ENCODE measurements at regions not wholly inside any gene's neighbourhood (a gene's known extent, or its start where the extent isn't known, plus 50 kb on each side); places are given as distances from the start of the nearest gene placed in this dataset.

DNA sequence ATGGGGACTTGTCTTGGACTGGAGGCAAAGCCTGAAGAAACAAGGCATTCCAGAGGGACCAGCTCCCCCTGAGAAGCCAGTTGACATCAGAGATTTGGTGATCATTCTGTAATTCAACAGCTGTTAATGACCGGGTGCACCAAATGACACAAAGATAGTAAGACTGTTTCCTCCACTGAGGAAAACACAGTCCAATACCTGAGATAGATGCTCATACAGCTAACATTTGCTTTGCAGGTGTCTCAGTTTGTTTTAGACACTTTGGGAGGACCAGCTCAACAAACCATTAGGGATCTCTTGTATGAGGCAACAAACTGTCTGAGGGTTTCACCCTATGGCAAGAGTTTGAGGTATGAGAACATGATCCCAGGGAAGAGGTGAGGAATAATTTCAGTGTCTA, 237.2 kb upstream of the PLET1 start:
- DNase-seq (ENCODE audit: low read depth) = no peak
- no peak overlapping the region for H3K4me3 ChIP-seq (ENCODE audit: control insufficient read depth, low read depth, low read length)
- TF ChIP-seq, protein P1, sequence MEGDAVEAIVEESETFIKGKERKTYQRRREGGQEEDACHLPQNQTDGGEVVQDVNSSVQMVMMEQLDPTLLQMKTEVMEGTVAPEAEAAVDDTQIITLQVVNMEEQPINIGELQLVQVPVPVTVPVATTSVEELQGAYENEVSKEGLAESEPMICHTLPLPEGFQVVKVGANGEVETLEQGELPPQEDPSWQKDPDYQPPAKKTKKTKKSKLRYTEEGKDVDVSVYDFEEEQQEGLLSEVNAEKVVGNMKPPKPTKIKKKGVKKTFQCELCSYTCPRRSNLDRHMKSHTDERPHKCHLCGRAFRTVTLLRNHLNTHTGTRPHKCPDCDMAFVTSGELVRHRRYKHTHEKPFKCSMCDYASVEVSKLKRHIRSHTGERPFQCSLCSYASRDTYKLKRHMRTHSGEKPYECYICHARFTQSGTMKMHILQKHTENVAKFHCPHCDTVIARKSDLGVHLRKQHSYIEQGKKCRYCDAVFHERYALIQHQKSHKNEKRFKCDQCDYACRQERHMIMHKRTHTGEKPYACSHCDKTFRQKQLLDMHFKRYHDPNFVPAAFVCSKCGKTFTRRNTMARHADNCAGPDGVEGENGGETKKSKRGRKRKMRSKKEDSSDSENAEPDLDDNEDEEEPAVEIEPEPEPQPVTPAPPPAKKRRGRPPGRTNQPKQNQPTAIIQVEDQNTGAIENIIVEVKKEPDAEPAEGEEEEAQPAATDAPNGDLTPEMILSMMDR (conservative IDR thresholded peaks at IDR 0.05; ENCODE audit: control insufficient read depth, insufficient read depth, low read depth, low read length) = no peak

DNA sequence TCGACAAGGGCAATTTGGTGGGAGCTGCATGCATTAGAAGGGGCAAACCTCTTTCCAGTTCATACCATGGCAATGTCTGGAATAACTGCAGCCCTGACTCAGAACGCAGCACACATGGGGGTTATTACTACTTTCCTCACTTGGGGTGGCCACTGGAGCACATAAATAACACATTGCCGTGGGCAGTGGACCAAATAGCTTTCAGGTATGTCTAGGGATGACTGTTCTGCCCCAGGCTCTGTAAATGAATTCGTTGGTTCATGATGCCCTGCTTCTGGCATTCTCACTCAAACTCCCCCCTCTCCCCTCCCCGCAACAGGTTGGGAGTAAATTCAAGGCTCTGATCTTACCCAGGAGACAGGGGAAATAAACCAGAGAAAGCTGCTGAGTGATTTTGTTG, 238.0 kb upstream of the PLET1 start:
- TF ChIP-seq, protein P1 (conservative IDR thresholded peaks at IDR 0.05; ENCODE audit: control insufficient read depth, insufficient read depth, low read depth, low read length) = no peak
- H3K4me3 ChIP-seq (ENCODE audit: control insufficient read depth, low read depth, low read length) = no peak overlapping the region
- DNase-seq (ENCODE audit: low read depth) = no peak

DNA sequence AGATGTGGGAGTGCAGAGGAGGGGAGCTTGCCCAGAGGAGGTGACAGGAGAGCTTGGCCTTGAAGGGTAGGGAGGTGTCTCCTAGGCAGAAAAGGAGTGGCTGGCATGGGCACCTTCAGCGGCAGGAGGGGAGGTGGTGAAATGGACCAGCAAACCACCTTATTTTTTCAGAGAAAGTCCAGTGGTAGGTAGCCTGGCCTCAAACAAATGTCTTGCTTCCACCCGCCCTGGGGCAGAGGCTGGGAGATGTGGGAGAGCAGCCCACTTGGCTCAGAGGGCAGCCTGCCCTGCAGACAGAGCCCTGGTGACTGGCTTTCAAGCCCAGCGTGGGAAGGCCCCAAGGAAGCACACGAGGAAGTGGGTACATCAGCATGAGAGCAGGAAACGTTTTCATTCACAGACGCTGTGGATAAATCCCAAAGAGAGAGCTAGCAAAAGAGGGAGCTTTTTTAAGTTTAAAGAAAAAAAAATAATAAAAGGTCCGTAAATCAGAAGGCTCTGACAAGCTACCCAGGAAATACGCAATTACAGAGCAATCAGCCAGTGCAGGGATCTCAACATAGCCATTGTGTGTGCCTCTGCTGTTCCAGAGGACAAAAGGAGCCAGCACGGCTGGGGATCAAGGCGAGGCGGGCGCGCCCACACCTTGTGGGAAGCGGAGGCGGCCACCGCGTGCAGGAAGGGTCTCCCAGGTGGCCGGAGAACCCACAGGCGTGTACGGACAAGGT, 238.7 kb upstream of the PLET1 start:
- TF ChIP-seq, protein P1 (conservative IDR thresholded peaks at IDR 0.05; ENCODE audit: control insufficient read depth, insufficient read depth, low read depth, low read length) = no peak
- DNase-seq (ENCODE audit: low read depth) = no peak
- H3K4me3 ChIP-seq (ENCODE audit: control insufficient read depth, low read depth, low read length) = no peak overlapping the region

DNA sequence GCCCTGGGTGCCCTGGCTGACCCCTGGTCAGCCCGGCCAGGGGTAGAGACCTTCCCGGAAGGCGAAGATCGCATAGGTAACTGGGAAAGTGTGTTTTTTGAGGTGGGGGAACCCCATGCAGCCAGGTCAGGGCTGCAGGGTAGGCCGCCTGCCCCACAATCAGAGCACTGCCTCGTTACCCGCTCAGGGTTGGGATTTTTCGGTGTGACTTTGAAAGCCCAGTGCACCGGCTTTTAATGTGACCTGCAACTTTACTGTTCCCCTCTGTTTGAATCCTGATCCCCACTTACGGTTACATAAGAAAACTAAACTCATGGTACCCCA, 239.2 kb upstream of the PLET1 start:
- no peak for DNase-seq (ENCODE audit: low read depth)
- H3K4me3 ChIP-seq (ENCODE audit: control insufficient read depth, low read depth, low read length) = no peak overlapping the region
- TF ChIP-seq, protein P1 (conservative IDR thresholded peaks at IDR 0.05; ENCODE audit: control insufficient read depth, insufficient read depth, low read depth, low read length) = no peak

DNA sequence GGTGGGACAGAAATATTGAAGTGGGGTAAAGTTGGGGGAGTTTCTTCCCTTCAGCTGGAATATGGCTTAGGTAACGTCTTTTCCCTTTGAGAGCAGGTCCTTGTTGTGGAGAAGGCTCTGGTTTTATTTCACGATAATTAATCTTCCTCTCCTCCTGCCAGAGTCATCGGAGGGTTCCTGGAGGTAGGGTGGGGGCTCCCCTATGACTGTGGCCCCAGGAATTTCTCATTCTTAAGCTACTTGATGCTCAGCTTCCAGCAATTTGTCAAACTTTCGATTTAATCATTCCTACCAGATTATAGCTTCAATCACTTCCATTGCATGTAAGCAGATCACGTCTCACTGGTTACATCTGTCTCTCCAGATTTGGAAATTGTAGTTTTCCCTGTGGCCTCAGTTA, 242.8 kb upstream of the PLET1 start:
- TF ChIP-seq, protein P1 (conservative IDR thresholded peaks at IDR 0.05; ENCODE audit: control insufficient read depth, insufficient read depth, low read depth, low read length) = no peak
- no peak overlapping the region for H3K4me3 ChIP-seq (ENCODE audit: control insufficient read depth, low read depth, low read length)
- no peak for DNase-seq (ENCODE audit: low read depth)

DNA sequence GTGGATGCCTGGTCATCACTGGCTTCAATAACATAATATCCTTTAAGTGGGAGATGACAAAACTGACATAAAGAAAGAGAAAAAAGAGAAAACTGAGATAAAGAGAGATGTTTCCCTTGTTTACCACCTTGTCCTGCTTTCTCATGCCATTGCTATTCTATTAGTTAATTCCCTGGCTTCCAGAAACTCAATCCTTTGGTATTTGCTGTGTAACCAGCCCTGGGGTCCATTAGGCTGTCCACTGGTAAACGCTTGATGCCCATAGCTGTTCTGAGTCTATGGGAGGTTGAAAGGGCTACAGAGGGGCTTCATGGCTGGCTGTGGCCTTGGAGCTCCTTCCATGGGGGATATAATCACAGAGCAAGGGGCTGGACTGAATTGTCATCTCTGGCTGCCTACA, 243.4 kb upstream of the PLET1 start:
- no peak overlapping the region for H3K4me3 ChIP-seq (ENCODE audit: control insufficient read depth, low read depth, low read length)
- TF ChIP-seq, protein P1 (conservative IDR thresholded peaks at IDR 0.05; ENCODE audit: control insufficient read depth, insufficient read depth, low read depth, low read length) = no peak
- no peak for DNase-seq (ENCODE audit: low read depth)

DNA sequence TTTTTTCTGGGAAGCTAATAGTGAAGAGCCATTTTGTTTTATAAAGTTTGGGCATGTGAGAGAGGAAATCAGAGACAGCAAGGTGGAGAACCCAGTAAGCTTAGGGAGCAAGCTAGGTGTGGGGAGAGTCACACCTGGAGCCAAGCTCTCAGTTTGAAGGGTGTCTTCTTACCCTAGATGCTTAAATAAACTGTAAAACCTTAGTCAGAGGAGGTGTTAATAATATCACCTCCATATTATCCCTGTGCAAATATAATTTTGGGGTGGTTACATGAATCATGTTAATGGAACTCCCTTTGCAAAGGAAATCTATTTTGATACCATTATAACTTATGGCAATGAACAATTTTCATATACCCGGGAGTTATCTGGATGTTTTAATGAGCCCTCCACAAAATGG, 246.2 kb upstream of the PLET1 start:
- no peak for DNase-seq (ENCODE audit: low read depth)
- TF ChIP-seq, protein P1 (conservative IDR thresholded peaks at IDR 0.05; ENCODE audit: control insufficient read depth, insufficient read depth, low read depth, low read length) = no peak
- H3K4me3 ChIP-seq (ENCODE audit: control insufficient read depth, low read depth, low read length) = no peak overlapping the region
